GM23248 (cell line): ENCODE measurements at regions not wholly inside any gene's neighbourhood (a gene's known extent, or its start where the extent isn't known, plus 50 kb on each side); places are given as distances from the start of the nearest gene placed in this dataset.

Source experiments
- EZH2 ChIP-seq: fragments of 200-600 bp; sonication (generic); IDR thresholded peaks from 2 replicates; pipeline ENCODE4 v1.6.1; 2018; ENCODE audit warnings: antibody characterized with exemption, mild to moderate bottlenecking; ENCODE audit not compliant: insufficient read depth, poor library complexity, severe bottlenecking
- EZH2phosphoT487 ChIP-seq: fragments of 200-600 bp; sonication (generic); IDR thresholded peaks from 2 replicates; pipeline ENCODE4 v1.6.1; 2018; ENCODE audit warnings: antibody characterized with exemption, moderate library complexity, mild to moderate bottlenecking, low read depth; ENCODE audit not compliant: insufficient read depth

GRCh38 chr2:182595650-182596049 is 120.4 kb upstream of the DNAJC10 start:
- TF ChIP-seq EZH2 (no peak), EZH2phosphoT487 (no peak)
